ENCODE measurements at regions not wholly inside any gene's neighbourhood (a gene's known extent, or its start where the extent isn't known, plus 50 kb on each side); places are given as distances from the start of the nearest gene placed in this dataset.
A peak's percentile ranks its signal among the peaks of the same experiment; 100 is the strongest.
"Not testable (repeated sequence)": the region's sequence is repeated elsewhere in the genome, so short reads cannot be mapped to it uniquely, and the experiment has no call there.

DNA sequence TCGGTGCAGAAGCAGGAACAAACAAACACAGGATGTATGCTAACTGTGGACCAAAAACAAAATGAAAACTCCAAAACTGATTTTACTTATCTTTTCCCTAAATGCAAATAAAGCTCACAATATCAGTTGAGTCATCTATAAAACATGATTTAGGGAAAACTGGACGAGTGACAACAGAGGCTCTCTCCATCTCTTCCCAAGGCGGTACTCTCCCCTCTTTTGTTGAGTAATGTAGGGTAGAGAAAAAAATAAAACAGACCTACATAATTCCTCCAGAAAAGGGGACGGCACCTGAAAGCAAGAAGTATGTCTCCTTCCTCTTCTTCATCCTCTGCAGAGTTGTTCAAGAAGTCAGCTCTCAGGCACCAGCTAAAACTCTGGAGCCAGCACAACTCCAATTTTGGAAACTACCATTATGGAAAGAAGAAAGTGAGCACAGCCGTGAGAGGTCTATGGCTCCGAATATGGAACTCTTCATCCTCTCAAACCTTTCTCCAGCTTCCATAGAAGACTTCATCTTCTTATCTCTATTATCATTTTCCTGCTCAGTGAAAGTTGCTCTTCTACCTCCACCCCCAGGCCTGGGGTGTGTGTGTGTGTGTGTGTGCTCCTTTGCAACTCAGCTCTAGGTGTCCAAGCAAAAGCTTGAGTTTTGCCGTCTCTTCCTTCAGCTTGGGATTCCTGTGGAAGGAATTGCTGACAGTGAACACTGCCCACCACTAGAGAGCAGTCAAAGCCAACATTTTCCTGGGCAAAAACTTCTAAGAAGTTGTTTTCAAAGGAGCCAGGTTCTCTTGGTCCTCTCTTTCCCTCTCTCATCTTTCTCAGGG, 155.4 kb downstream of the DIO2 start:
- ATAC-seq = peak; percentile 53

DNA sequence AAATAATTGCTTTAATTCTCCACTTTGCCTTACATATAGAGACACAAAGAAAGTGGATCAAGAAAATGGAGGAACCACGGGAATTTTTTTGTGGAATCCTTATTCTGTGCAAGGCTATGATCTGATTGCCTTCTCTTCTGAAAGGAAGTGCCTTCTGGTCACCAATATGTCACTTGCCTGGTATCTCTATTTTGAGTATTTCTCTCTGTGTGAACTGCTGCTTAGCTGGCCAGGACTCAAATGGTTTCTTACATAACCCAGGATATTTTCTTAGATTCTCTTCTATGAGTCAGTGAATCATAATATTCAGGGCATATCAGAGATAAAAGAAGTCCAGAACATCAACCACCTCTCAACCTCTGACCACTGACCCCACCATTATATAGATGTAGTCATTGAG, 156.1 kb downstream of the DIO2 start:
- no peak for ATAC-seq

DNA sequence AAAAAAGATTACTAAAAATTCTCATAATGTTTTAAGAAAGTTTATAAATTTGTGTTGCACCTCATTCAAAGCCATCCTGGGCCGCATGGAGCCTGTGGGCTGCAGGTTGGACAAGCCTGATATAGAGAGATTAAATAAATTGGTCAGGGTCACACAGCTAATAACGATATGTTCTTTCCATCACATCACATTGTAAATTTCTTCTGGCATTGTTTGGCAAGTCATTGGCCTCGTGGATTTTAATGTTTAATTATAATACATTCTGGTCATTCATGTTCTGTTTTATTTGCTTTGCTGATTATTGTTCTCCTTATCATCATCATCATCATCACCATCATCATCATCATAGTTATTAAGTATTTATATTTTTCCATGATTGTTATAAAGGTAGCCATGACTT, 157.3 kb downstream of the DIO2 start:
- no peak for ATAC-seq

DNA sequence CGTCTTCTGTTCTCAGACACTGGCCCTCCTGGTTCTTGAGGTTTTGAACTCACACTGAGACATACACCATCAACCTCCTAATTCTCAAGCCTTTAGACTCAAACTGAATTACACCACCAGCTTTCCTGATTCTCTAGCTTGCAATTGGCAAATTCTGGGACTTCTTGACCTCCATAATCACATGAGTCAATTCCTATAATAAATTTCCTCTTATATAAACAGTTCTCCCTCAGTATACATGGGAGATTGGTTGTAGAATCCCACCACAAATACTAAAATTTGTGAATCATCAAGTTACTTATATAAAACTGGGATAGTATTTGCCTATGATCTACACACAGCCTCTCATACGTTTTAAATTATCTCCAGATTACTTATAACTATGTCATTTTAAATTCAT, 162.2 kb downstream of the DIO2 start:
- ATAC-seq = no peak

DNA sequence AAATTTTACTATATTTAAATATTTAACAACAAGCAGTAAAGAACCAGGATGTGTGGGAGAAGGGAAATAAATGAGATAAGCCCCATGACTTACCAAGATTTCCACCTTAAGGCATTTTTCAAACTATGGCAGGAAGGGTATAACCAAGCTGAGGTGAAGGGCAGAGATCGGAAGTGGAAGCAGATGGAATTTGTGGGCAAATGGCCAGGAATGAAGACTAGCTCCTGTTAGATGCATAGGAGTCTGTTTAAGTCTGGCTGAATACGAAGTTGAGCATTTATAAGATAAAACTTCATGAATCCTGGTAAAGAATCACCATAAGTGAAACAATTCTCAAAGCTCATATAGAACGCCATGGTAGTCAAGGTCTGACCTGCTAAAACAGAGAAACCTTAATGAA, 163.5 kb downstream of the DIO2 start:
- no peak for ATAC-seq

DNA sequence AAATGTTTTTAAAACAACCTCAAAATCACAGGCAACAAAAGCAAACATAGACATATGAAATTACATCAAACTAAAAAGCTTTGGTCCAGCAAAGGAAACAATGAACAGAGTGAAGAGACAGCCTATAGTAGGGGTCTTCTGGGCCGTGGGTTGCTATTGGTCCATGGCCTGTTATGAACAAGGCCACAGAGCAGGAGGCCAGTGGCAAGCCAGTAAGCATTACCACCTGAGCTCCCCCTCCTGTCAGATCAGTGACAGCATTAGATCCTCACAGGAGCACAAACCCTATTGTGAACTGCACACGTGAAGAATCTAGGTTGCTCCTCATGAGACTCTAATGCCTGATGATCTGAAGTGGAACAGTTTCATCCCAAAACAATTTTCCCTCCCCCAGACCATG, 174.0 kb downstream of the DIO2 start:
- no peak for ATAC-seq

DNA sequence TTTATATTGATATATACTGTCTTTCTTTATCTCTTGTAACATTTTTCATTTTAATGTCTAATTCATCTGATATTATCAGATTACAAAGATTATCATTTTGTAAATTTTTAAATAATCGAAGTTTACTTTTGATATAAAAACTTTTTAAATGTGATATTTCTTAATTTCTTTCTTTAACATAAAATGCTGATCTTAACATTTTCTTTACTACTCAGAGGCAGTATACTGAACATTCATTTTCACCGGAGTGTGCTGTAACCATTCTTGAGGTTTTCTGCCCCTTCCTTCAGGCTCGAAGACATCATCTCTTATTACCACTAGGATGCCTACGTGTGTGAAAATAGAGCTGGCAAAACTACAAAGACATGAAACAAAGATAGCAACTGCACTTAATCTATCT, 186.9 kb downstream of the DIO2 start:
- no peak for ATAC-seq

DNA sequence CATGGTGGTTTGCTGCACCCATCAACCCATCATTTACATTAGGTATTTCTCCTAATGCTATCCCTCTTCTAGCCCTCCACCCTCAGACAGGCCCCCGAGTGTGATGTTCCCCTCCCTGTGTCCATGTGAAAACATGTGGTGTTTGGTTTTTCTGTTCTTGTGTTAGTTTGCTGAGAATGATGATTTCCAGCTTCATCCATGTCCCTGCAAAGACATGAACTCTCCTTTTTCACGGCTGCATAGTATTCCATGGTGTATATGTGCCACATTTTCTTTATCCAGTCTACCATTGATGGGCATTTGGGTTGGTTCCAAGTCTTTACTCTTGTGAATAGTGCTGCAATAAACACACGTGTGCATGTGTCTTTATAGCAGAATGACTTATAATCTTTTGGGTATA, 192.8 kb downstream of the DIO2 start:
- not testable (repeated sequence) for ATAC-seq

DNA sequence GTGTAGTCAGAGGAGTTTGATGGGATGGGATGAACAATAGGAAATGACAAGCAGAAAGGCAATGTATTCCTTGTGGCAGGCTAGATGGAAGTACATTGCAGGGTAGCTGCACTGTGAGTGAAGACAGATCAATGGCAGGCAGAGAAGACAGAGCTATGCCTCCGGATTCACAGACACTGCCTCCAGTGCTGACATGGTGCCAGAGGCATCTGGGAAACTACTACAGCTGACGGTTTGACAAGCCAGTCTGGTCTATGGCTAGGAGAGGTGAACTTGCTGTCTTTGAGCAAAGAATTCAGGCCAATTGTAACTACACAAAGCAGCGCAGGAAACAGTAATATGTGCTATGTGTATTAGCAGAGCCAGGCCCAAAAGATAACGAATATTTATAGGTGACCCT, 193.5 kb downstream of the DIO2 start:
- ATAC-seq = no peak

DNA sequence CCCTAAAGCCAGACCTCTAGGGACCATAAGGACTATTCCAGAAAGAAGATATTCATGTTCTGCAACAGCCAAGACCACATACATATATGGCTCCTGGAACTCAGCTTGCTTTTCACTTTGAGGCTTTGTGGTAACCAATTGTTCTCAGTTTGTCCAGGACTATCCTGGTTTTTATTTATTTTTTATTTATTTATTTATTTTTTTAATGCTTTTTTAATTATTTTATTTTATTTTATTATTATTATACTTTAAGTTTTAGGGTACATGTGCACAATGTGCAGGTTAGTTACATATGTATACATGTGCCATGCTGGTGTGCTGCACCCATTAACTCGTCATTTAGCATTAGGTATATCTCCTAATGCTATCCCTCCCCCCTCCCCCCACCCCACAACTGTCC, 201.1 kb downstream of the DIO2 start:
- not testable (repeated sequence) for ATAC-seq

DNA sequence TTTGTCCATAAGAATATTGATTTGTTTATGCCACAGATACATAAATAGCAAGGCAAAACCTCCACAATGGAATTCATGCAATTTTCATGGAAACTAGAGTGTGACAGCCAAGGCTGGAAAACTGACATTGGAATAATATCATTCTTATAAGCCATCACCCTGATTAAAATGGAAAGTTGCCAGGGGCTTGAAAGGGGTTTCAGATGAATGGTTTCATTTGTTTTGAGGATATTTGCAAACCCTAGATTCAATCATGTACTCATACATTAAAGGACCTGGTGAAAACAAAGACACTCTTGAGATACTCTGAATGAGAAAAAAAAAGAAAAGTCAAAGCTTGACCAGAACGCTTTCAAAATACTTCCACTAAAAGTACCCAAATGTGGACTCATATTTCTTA, 205.7 kb downstream of the DIO2 start:
- no peak for ATAC-seq

DNA sequence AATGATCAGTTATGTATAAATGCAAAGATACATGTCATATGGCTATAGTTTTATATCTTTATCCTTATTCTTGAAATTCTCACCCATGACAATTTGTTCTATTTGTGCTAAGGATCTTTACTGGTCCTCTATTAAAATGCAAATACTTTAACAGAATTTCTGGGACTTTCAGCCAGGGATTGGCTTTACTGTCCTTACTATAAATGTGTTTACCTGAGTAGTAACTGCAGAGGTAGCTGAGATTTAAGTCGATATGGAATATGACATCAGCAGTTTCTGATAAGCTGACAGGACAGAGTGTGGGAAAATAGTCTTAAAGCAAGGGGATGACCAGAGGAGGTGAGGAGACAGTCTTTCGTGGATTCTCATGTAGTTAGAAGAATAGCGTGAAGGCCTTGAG, 206.4 kb downstream of the DIO2 start:
- no peak for ATAC-seq

DNA sequence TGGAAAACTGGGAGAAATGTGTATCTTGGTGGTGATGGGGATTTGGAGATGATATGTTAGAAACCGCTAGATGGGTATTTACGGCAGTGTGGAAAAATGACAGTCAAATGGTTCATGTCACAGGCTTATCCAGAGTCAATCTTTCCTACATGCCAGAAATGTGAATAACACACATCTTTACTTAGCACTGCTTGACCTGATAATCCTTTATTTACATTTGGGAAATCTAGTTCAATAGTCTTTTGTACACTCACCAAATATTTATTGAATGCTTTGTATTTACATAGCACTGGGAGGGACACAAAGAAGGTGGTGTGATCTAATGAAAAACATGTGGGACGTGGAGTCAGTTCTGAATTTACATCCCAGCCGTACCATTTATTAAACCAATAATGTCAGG, 208.2 kb downstream of the DIO2 start:
- ATAC-seq = no peak

DNA sequence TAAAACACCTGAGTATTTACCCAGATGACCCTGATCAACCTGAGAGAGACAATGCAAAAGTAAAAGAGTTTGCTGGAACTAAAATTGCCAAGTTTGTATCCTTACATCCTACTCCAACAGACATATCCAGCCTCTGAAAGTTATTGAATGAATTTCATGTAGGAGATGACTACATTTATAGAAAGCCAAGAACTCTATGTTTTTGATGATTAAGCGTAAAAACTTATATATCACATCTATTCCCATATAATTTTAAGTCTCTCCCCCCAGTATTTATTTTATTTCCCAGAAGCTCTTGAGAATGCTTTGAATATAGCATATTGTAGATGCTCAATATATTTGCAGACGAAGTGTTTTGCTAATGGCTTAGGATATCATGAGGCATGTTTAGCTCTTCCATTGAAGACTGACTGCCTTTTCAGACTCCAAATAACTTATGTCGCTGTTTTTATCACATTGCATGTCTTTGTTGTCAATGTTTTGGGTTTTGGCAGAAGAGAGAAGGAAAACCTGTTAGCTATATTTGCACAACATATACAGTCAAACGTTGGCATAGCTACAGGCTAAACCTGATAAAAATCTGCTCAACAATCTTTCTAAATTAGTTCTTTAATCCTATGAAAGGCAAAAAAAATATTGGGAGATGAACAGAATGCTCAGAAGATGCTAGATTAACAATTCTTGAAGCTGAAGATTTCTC, 213.6 kb downstream of the DIO2 start:
- ATAC-seq = no peak

DNA sequence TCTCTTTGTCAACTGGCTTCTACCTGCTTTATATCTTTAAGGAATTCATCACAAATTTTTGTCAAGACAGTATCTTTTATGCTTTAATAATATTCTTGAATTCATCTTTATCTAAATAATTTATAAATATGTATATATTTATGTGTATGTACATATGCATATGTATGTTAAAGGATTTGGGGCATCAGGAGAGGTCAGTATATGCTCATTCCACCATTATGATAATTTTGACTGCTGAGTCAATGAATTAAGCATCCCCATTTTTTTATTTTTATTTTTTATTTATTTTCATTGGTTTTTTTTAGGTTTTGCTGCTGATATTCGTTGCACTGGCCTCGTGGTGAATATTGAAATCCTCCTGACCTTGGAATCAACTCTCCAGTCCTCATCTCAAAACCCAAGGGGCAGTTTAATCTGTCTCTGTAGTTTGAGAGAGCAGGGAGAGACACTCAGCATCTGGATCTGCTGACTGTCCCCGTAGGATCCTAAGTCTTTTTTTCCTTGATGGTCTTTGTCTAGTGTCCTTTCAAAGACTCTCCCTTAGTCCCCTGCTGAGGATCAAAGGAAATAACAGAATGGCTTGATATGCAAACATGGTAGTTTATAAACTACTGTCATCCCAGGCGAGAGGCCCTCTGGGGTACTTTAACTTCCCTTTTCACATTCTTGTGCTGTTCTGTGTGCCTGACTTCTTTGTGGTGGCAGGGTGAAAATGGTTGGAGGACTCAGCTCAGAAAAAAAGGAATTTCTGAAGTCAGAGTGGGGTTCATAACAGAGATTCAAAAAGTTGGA, 218.7 kb downstream of the DIO2 start:
- ATAC-seq = no peak

DNA sequence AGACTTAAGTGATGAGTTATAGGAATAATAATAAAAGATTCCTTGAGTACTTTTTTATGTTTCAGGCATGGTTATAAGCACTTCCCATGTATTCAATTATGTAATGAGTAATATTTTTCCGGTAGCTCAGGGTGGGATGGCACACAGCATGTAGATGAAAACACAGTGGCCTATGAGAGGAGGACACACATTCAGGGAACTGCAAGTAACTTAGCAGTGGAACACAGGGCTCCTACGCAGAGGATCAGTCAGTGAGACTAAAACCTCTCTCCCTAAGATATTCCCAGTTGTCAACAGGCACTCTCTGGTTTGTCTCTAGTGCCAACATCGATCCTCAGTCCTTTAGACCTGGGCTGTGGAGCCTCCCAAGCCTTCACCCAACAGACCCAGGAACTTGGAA, 219.4 kb downstream of the DIO2 start:
- no peak for ATAC-seq

DNA sequence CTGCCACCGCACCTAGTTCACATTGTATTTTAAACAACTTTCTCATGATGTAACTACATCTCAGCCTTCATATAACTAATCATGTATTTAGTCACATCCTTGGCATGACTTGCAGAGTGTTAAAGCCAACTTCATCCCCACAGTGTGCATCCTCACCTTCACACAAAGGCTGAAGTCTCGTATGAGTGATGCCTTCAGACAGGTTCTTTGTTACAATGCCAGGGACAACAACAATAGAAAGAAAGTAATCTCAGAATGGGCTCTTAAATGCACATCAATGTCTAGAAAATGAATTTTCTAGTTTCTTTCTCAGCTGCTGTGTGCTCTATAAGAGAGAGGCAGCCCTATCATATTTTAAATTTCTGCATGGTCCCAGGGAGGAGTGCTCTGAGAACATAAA, 221.3 kb downstream of the DIO2 start:
- ATAC-seq = no peak

DNA sequence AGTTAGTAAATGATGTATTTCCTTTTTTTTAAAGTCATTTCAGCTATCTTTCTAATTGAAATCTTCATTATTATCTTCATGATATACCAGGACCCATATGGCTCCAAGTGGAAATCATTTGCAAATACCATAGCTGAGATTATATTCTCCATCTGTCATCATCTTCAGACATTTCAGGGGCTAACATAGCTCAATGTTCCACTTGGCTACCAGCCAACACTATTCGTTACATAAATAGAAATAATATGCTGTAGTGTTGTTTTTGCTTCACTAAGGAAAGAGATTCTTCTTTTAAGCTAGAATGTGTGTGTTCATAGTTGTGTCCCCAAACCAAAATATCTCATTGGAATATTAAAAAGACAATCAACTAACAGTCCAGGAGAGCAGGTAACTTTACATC, 225.1 kb downstream of the DIO2 start:
- no peak for ATAC-seq

DNA sequence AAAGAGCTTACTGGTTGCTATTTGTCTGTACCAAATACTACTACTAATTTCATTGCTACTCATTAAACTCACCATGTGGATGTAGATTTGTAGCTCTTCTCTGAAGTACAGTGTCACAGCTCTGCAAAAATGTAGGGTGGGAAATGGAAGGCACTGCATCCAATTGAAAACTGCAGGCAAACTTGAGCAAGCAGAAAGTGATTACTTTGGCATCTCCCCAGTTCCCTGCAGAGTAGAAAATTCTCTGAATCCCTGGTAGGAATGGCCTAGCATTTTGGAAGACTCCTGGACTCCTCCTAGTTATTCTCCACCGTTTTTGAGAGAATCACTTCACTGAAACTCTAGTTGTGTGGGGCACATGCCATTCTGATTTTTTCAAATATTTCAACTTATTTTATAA, 239.1 kb downstream of the DIO2 start:
- no peak for ATAC-seq

DNA sequence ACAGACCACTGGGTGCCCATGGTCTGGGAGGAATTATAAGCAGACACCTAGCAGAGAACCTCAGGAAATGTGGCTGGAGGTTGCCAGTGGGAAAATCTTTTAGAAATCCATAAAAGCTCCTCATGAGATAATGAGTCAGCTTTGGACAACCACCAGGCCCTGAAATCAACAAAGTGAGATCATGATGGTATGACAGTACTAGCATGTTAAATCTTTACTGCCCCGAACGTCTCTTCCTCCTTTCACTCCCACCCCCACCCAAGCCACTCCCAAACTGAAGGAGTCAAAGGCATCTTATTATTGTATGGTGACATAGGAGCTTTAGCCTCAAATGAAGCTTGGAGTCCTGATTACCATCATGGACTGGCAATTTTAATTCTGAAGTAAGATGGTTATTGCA, 240.0 kb downstream of the DIO2 start:
- no peak for ATAC-seq

DNA sequence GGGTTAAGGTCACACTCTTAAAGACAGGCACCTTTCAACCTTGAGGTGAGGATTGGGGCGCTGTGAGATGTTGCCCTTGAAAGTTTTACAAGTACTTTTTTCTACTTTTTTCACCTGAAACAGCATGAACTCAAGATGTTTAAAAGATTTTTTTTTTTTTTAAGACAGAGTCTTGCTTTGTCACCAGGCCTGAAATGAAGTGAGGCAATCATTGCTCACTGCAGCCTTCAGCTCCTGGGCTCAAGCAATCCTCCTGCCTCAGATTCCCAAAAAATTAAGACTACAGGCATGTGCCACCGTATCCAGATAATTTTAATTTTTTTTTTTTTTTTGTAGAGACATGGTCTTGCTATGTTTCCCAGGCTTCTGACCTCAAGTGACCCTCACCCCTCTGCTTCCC, 243.9 kb downstream of the DIO2 start:
- ATAC-seq = no peak

DNA sequence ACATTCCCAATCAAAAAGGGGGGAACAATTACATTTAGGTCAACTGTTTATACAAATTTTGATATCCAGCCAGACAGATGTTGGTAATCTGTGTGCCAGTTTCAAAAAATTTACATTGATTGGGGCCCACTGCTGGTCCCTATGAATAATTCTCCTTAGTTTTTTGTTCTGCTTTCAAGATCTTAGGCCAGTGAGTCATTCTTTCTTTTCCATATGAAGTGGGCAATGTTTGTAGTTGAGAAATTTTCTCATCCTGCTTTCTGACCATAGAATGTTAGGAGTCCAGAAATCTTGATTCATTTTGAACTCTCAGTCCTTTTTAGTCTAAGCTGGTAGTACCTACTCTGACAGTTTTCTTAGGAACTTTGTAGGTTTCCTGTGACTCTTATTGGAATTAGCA, 244.3 kb downstream of the DIO2 start:
- ATAC-seq = no peak

DNA sequence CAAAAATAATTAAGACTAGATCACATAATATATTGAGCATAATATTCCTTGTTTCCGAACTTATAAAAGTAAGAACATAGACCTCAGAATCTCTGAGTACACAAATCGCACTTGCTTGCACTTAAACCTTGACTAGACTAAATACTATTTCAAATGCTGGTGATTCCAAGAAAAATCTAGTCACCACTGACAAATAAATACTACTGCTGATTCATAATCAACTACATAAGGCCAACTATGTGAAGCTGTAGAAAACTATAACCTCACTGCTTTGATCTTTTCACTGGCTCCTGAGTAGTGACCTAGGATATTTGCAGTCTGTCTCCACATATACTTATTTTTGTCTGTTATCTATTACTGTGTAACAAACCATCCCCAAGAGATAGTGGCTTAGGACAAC, 245.4 kb downstream of the DIO2 start:
- ATAC-seq = no peak

DNA sequence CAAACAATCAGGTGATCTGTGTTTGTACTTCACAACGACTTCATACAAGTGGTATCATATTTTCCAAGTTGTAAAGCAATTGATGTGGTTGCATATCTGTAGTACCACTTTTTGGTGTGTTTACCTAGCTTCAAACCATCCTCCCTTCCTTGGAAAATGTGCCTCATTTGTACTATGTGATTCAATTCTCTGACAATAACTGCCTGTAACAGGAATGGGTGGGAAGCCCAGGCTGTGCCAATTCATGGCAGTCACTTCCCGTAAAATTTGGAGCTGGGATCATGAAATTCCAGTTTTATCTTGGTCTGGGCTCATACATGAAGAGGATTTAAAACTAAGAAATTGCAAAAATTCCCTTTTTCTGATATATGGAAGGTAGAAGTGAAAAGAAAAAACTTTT, 250.1 kb downstream of the DIO2 start:
- no peak for ATAC-seq

All from esophagus mucosa (tissue), 1 donor.